Skin epidermis (tissue), 12 donors: ENCODE measurements at regions not wholly inside any gene's neighbourhood (a gene's known extent, or its start where the extent isn't known, plus 50 kb on each side); places are given as distances from the start of the nearest gene placed in this dataset.

Source experiments
- H3K27ac ChIP-seq, 21 experiments: fragments of 200-600 bp; sonication (generic) in 11 of 21; one replicate each; pipeline ENCODE4 v1.5.0; 2020; ENCODE audit warnings: mild to moderate bottlenecking in 3 of 21, inconsistent platforms in 2 of 21, moderate library complexity in 2 of 21
- H3K4me3 ChIP-seq, 7 experiments: fragments of 200-600 bp; sonication (generic) in 2 of 7; one replicate each; pipeline ENCODE4 v1.5.0; 2020; ENCODE audit warnings: inconsistent platforms in 2 of 7, mild to moderate bottlenecking in 2 of 7, moderate library complexity in 1 of 7

GRCh38 chr10:78547905-78548304 lies 514.2 kb downstream of the RPS24 start:
- Histone ChIP-seq H3K4me3 (no peak overlapping the region), H3K27ac (no peak overlapping the region)

- no peak overlapping the region for H3K4me3 ChIP-seq
- peak overlapping the region in 1 of 21 experiments; percentile 40 for H3K27ac ChIP-seq
Measured at GRCh38 chr10:78548369-78548768, 514.7 kb downstream of the RPS24 start.

GRCh38 chr10:78549140-78549935 lies 515.7 kb downstream of the RPS24 start:
- Histone ChIP-seq H3K27ac (peak overlapping the region in 1 of 21 experiments; percentile 40), H3K4me3 (no peak overlapping the region)

GRCh38 chr10:78550090-78550489 lies 516.4 kb downstream of the RPS24 start:
- Histone ChIP-seq H3K4me3 (no peak overlapping the region), H3K27ac (peak overlapping the region in 1 of 21 experiments; percentile 48)

GRCh38 chr10:78550716-78551115 lies 517.1 kb downstream of the RPS24 start:
- H3K27ac ChIP-seq = peak overlapping the region in 1 of 21 experiments; percentile 48
- no peak overlapping the region for H3K4me3 ChIP-seq

- Histone ChIP-seq H3K27ac (peak overlapping the region in 6 of 21 experiments; percentile 4 to 57 (median 38)), H3K4me3 (no peak overlapping the region)
Measured at GRCh38 chr10:78551184-78552005, 517.4 kb upstream of the ZMIZ1 start.

- H3K27ac ChIP-seq = peak overlapping the region in 8 of 21 experiments; percentile 15 to 57 (median 44)
- no peak overlapping the region for H3K4me3 ChIP-seq
Measured at GRCh38 chr10:78552261-78552811, 516.4 kb upstream of the ZMIZ1 start.

- Histone ChIP-seq H3K4me3 (no peak overlapping the region), H3K27ac (no peak overlapping the region)
Measured at GRCh38 chr10:78553792-78554191, 515.0 kb upstream of the ZMIZ1 start.

GRCh38 chr10:78555128-78555527 lies 513.6 kb upstream of the ZMIZ1 start:
- H3K4me3 ChIP-seq = no peak overlapping the region
- H3K27ac ChIP-seq = no peak overlapping the region

GRCh38 chr10:78556705-78557432 lies 511.9 kb upstream of the ZMIZ1 start:
- no peak overlapping the region for H3K4me3 ChIP-seq
- H3K27ac ChIP-seq = no peak overlapping the region

GRCh38 chr10:78557433-78557925 lies 511.3 kb upstream of the ZMIZ1 start:
- no peak overlapping the region for H3K27ac ChIP-seq

GRCh38 chr10:78559661-78560340 lies 509.0 kb upstream of the ZMIZ1 start:
- Histone ChIP-seq H3K27ac (no peak overlapping the region), H3K4me3 (no peak overlapping the region)

More at GRCh38 chr10:78557433-78557925, 511.3 kb upstream of the ZMIZ1 start:
- no peak overlapping the region for H3K4me3 ChIP-seq

- Histone ChIP-seq H3K27ac (no peak overlapping the region), H3K4me3 (no peak overlapping the region)
Measured at GRCh38 chr10:78560341-78560688, 508.5 kb upstream of the ZMIZ1 start.

- Histone ChIP-seq H3K4me3 (no peak overlapping the region), H3K27ac (peak overlapping the region in 2 of 21 experiments; percentile 5 to 55)
Measured at GRCh38 chr10:78563314-78563713, 505.5 kb upstream of the ZMIZ1 start.

GRCh38 chr10:78565841-78566240 lies 502.9 kb upstream of the ZMIZ1 start:
- peak overlapping the region in 4 of 21 experiments; percentile 20 to 61 (median 38) for H3K27ac ChIP-seq
- H3K4me3 ChIP-seq = no peak overlapping the region

- Histone ChIP-seq H3K27ac (peak overlapping the region in 11 of 21 experiments; percentile 1 to 85 (median 33)), H3K4me3 (no peak overlapping the region)
Measured at GRCh38 chr10:78566284-78567111, 502.3 kb upstream of the ZMIZ1 start.

- no peak overlapping the region for H3K4me3 ChIP-seq
- H3K27ac ChIP-seq = peak overlapping the region in 6 of 21 experiments; percentile 6 to 85 (median 36)
Measured at GRCh38 chr10:78567680-78568455, 500.9 kb upstream of the ZMIZ1 start.
